ENCODE measurements at regions not wholly inside any gene's neighbourhood (a gene's known extent, or its start where the extent isn't known, plus 50 kb on each side); places are given as distances from the start of the nearest gene placed in this dataset.

GRCh38 chr1:199335496-199335895, 692.0 kb upstream of the NR5A2 start:
- no peaks in the 10 kb centered on the region for H3K27me3 ChIP-seq (ENCODE audit: control insufficient read depth, insufficient read depth, low read length, poor library complexity, severe bottlenecking)
- H3K4me1 ChIP-seq (ENCODE audit: control insufficient read depth, insufficient read depth, low read length): no peaks in the 10 kb centered on the region
- no peak overlapping the region for H3K27ac ChIP-seq (ENCODE audit: insufficient read depth, low read depth, low read length, poor library complexity, severe bottlenecking)
- WGBS, 2 experiments: 95 to 100% methylated on average over 1 of the region's 1 CpG
- no peaks in the 10 kb centered on the region for H3K36me3 ChIP-seq (ENCODE audit: control insufficient read depth, insufficient read depth, low read length)
- H3K4me3 ChIP-seq (ENCODE audit: insufficient read depth, low read depth, low read length): no peak overlapping the region
- H3K9me3 ChIP-seq (ENCODE audit: control insufficient read depth, low read length): no peaks in the 10 kb centered on the region

GRCh38 chr1:199336745-199337640, 690.5 kb upstream of the NR5A2 start:
- 94 to 95% methylated on average over 4 of the region's 4 CpGs for WGBS, 2 experiments
- Histone ChIP-seq H3K4me3 (ENCODE audit: insufficient read depth, low read depth, low read length) (no peak overlapping the region), H3K9me3 (ENCODE audit: control insufficient read depth, low read length) (no peaks in the 10 kb centered on the region), H3K4me1 (ENCODE audit: control insufficient read depth, insufficient read depth, low read length) (no peaks in the 10 kb centered on the region), H3K27me3 (ENCODE audit: control insufficient read depth, insufficient read depth, low read length, poor library complexity, severe bottlenecking) (no peaks in the 10 kb centered on the region), H3K27ac (ENCODE audit: insufficient read depth, low read depth, low read length, poor library complexity, severe bottlenecking) (no peak overlapping the region), H3K36me3 (ENCODE audit: control insufficient read depth, insufficient read depth, low read length) (no peaks in the 10 kb centered on the region)

GRCh38 chr1:199338760-199339159, 688.8 kb upstream of the NR5A2 start:
- no peaks in the 10 kb centered on the region for H3K27me3 ChIP-seq (ENCODE audit: control insufficient read depth, insufficient read depth, low read length, poor library complexity, severe bottlenecking)
- H3K36me3 ChIP-seq (ENCODE audit: control insufficient read depth, insufficient read depth, low read length): no peaks in the 10 kb centered on the region
- H3K9me3 ChIP-seq (ENCODE audit: control insufficient read depth, low read length): no peaks in the 10 kb centered on the region
- 71 to 85% methylated on average over 1 of the region's 1 CpG for WGBS, 2 experiments
- no peak overlapping the region for H3K27ac ChIP-seq (ENCODE audit: insufficient read depth, low read depth, low read length, poor library complexity, severe bottlenecking)
- H3K4me3 ChIP-seq (ENCODE audit: insufficient read depth, low read depth, low read length): no peak overlapping the region
- H3K4me1 ChIP-seq (ENCODE audit: control insufficient read depth, insufficient read depth, low read length): no peaks in the 10 kb centered on the region

GRCh38 chr1:199352351-199352750, 675.2 kb upstream of the NR5A2 start:
- Histone ChIP-seq H3K9me3 (ENCODE audit: control insufficient read depth, low read length) (no peaks in the 10 kb centered on the region), H3K36me3 (ENCODE audit: control insufficient read depth, insufficient read depth, low read length) (no peaks in the 10 kb centered on the region), H3K4me3 (ENCODE audit: insufficient read depth, low read depth, low read length) (no peak overlapping the region), H3K27me3 (ENCODE audit: control insufficient read depth, insufficient read depth, low read length, poor library complexity, severe bottlenecking) (no peaks in the 10 kb centered on the region), H3K27ac (ENCODE audit: insufficient read depth, low read depth, low read length, poor library complexity, severe bottlenecking) (no peak overlapping the region), H3K4me1 (ENCODE audit: control insufficient read depth, insufficient read depth, low read length) (no peaks in the 10 kb centered on the region)
- WGBS, 2 experiments: 77 to 80% methylated on average over 4 to 5 of the region's 5 CpGs

- no peak overlapping the region for H3K27ac ChIP-seq (ENCODE audit: insufficient read depth, low read depth, low read length, poor library complexity, severe bottlenecking)
- H3K4me3 ChIP-seq (ENCODE audit: insufficient read depth, low read depth, low read length): no peak overlapping the region
- H3K4me1 ChIP-seq (ENCODE audit: control insufficient read depth, insufficient read depth, low read length): no peaks in the 10 kb centered on the region
- no peaks in the 10 kb centered on the region for H3K27me3 ChIP-seq (ENCODE audit: control insufficient read depth, insufficient read depth, low read length, poor library complexity, severe bottlenecking)
- 100% methylated on average over 2 of the region's 2 CpGs for WGBS, 2 experiments
- no peaks in the 10 kb centered on the region for H3K36me3 ChIP-seq (ENCODE audit: control insufficient read depth, insufficient read depth, low read length)
- no peaks in the 10 kb centered on the region for H3K9me3 ChIP-seq (ENCODE audit: control insufficient read depth, low read length)
Measured at GRCh38 chr1:199353906-199354305, 673.6 kb upstream of the NR5A2 start.

GRCh38 chr1:199356561-199356960, 670.9 kb upstream of the NR5A2 start:
- no peaks in the 10 kb centered on the region for H3K9me3 ChIP-seq (ENCODE audit: control insufficient read depth, low read length)
- no peaks in the 10 kb centered on the region for H3K27me3 ChIP-seq (ENCODE audit: control insufficient read depth, insufficient read depth, low read length, poor library complexity, severe bottlenecking)
- WGBS, 2 experiments: 90 to 94% methylated on average over 2 of the region's 2 CpGs
- no peak overlapping the region for H3K4me3 ChIP-seq (ENCODE audit: insufficient read depth, low read depth, low read length)
- H3K36me3 ChIP-seq (ENCODE audit: control insufficient read depth, insufficient read depth, low read length): no peaks in the 10 kb centered on the region
- no peak overlapping the region for H3K27ac ChIP-seq (ENCODE audit: insufficient read depth, low read depth, low read length, poor library complexity, severe bottlenecking)
- H3K4me1 ChIP-seq (ENCODE audit: control insufficient read depth, insufficient read depth, low read length): no peaks in the 10 kb centered on the region

- H3K4me1 ChIP-seq (ENCODE audit: control insufficient read depth, insufficient read depth, low read length): no peaks in the 10 kb centered on the region
- no peak overlapping the region for H3K27ac ChIP-seq (ENCODE audit: insufficient read depth, low read depth, low read length, poor library complexity, severe bottlenecking)
- H3K9me3 ChIP-seq (ENCODE audit: control insufficient read depth, low read length): no peaks in the 10 kb centered on the region
- WGBS, 2 experiments: 90 to 97% methylated on average over 3 of the region's 3 CpGs
- H3K4me3 ChIP-seq (ENCODE audit: insufficient read depth, low read depth, low read length): no peak overlapping the region
- H3K27me3 ChIP-seq (ENCODE audit: control insufficient read depth, insufficient read depth, low read length, poor library complexity, severe bottlenecking): no peaks in the 10 kb centered on the region
- no peaks in the 10 kb centered on the region for H3K36me3 ChIP-seq (ENCODE audit: control insufficient read depth, insufficient read depth, low read length)
Measured at GRCh38 chr1:199357599-199357998, 669.9 kb upstream of the NR5A2 start.

- 94 to 100% methylated on average over 1 of the region's 1 CpG for WGBS, 2 experiments
- no peak overlapping the region for H3K4me3 ChIP-seq (ENCODE audit: insufficient read depth, low read depth, low read length)
- no peak overlapping the region for H3K27ac ChIP-seq (ENCODE audit: insufficient read depth, low read depth, low read length, poor library complexity, severe bottlenecking)
- no peaks in the 10 kb centered on the region for H3K36me3 ChIP-seq (ENCODE audit: control insufficient read depth, insufficient read depth, low read length)
- no peaks in the 10 kb centered on the region for H3K9me3 ChIP-seq (ENCODE audit: control insufficient read depth, low read length)
- no peaks in the 10 kb centered on the region for H3K4me1 ChIP-seq (ENCODE audit: control insufficient read depth, insufficient read depth, low read length)
- no peaks in the 10 kb centered on the region for H3K27me3 ChIP-seq (ENCODE audit: control insufficient read depth, insufficient read depth, low read length, poor library complexity, severe bottlenecking)
Measured at GRCh38 chr1:199362996-199363395, 664.5 kb upstream of the NR5A2 start.

GRCh38 chr1:199373139-199373538, 654.4 kb upstream of the NR5A2 start:
- H3K36me3 ChIP-seq (ENCODE audit: control insufficient read depth, insufficient read depth, low read length): no peaks in the 10 kb centered on the region
- H3K9me3 ChIP-seq (ENCODE audit: control insufficient read depth, low read length): no peaks in the 10 kb centered on the region
- no peaks in the 10 kb centered on the region for H3K4me1 ChIP-seq (ENCODE audit: control insufficient read depth, insufficient read depth, low read length)
- no peak overlapping the region for H3K27ac ChIP-seq (ENCODE audit: insufficient read depth, low read depth, low read length, poor library complexity, severe bottlenecking)
- no peak overlapping the region for H3K4me3 ChIP-seq (ENCODE audit: insufficient read depth, low read depth, low read length)
- WGBS, 2 experiments: 65 to 86% methylated on average over 2 of the region's 2 CpGs
- no peaks in the 10 kb centered on the region for H3K27me3 ChIP-seq (ENCODE audit: control insufficient read depth, insufficient read depth, low read length, poor library complexity, severe bottlenecking)

GRCh38 chr1:199377211-199377610, 650.3 kb upstream of the NR5A2 start:
- Histone ChIP-seq H3K4me1 (ENCODE audit: control insufficient read depth, insufficient read depth, low read length) (no peaks in the 10 kb centered on the region), H3K36me3 (ENCODE audit: control insufficient read depth, insufficient read depth, low read length) (no peaks in the 10 kb centered on the region), H3K4me3 (ENCODE audit: insufficient read depth, low read depth, low read length) (no peak overlapping the region), H3K27me3 (ENCODE audit: control insufficient read depth, insufficient read depth, low read length, poor library complexity, severe bottlenecking) (no peaks in the 10 kb centered on the region), H3K27ac (ENCODE audit: insufficient read depth, low read depth, low read length, poor library complexity, severe bottlenecking) (no peak overlapping the region), H3K9me3 (ENCODE audit: control insufficient read depth, low read length) (no peaks in the 10 kb centered on the region)
- 82% methylated on average over 1 of the region's 1 CpG; no CpG with 5 or more reads in 1 of the 2 experiments for WGBS, 2 experiments

All from ectodermal cell (in vitro differentiated cells).